Endodermal cell (in vitro differentiated cells): ENCODE measurements at regions not wholly inside any gene's neighbourhood (a gene's known extent, or its start where the extent isn't known, plus 50 kb on each side); places are given as distances from the start of the nearest gene placed in this dataset.

ENCODE experiments used
- DNase-seq: peaks from one replicate; pipeline ENCODE4 v3.0.0-alpha.2; 2017
- H3K27ac ChIP-seq: 2 replicates; pipeline ENCODE4 v1.5.1; 2013; ENCODE audit warnings: mild to moderate bottlenecking, low read depth, low read length, moderate library complexity
- H3K27me3 ChIP-seq: 2 replicates; pipeline ENCODE4 v1.6.1; 2013; ENCODE audit warnings: mild to moderate bottlenecking, low read length, moderate library complexity; ENCODE audit not compliant: insufficient read depth, control insufficient read depth, poor library complexity, severe bottlenecking
- H3K36me3 ChIP-seq: 2 replicates; pipeline ENCODE4 v1.7.0; 2013; ENCODE audit warnings: mild to moderate bottlenecking, low read length, moderate library complexity; ENCODE audit not compliant: control insufficient read depth, insufficient read depth
- H3K4me1 ChIP-seq: one replicate; pipeline ENCODE4 v1.7.0; 2013; ENCODE audit warnings: low read length; ENCODE audit not compliant: control insufficient read depth, insufficient read depth
- H3K4me3 ChIP-seq: 2 replicates; pipeline ENCODE4 v1.5.1; 2013; ENCODE audit warnings: mild to moderate bottlenecking, low read length, moderate library complexity
- H3K9ac ChIP-seq: 2 replicates; pipeline ENCODE4 v1.6.1; 2013; ENCODE audit warnings: mild to moderate bottlenecking, low read length, moderate library complexity; ENCODE audit not compliant: poor library complexity, severe bottlenecking; ENCODE audit errors: extremely low read depth
- H3K9me3 ChIP-seq: 2 replicates; pipeline ENCODE4 v1.6.1; 2013; ENCODE audit warnings: mild to moderate bottlenecking, low read length, moderate library complexity; ENCODE audit not compliant: control insufficient read depth
- H3K27ac Mint-ChIP-seq: 2 replicates; pipeline ENCODE4 v1.8.0; 2020; ENCODE audit warnings: mixed read lengths
- H3K27me3 Mint-ChIP-seq: 2 replicates; pipeline ENCODE4 v1.8.0; 2021; ENCODE audit warnings: mild to moderate bottlenecking, mixed read lengths; ENCODE audit not compliant: insufficient read depth
- H3K36me3 Mint-ChIP-seq: 2 replicates; pipeline ENCODE4 v1.8.0; 2020; ENCODE audit warnings: low read depth, mixed read lengths
- H3K4me1 Mint-ChIP-seq: 2 replicates; pipeline ENCODE4 v1.8.0; 2020; ENCODE audit warnings: mixed read lengths
- H3K4me3 Mint-ChIP-seq: 2 replicates; pipeline ENCODE4 v1.8.0; 2020; ENCODE audit warnings: mild to moderate bottlenecking, moderate library complexity, mixed read lengths
- H3K9me3 Mint-ChIP-seq: 2 replicates; pipeline ENCODE4 v1.8.0; 2020; ENCODE audit warnings: mild to moderate bottlenecking, mixed read lengths
- WGBS, 2 experiments: methylation state at CpG; one replicate each; pipeline versions ENCODE4 v1.1.5 to v1.1.7; 2013; ENCODE audit warnings: missing lambda C conversion rate in 2 of 2, mixed read lengths in 1 of 2; ENCODE audit not compliant: insufficient coverage in 1 of 2, insufficient read length in 1 of 2; 5-methylcytosine and 5-hydroxymethylcytosine counted together
- TF ChIP-seq, protein P1 (sequence below): fragments of 200-600 bp; sonication (generic); conservative IDR thresholded peaks from 2 replicates; pipeline ENCODE4 v1.5.0; 2021; ENCODE audit warnings: antibody characterized with exemption, mild to moderate bottlenecking

DNA sequence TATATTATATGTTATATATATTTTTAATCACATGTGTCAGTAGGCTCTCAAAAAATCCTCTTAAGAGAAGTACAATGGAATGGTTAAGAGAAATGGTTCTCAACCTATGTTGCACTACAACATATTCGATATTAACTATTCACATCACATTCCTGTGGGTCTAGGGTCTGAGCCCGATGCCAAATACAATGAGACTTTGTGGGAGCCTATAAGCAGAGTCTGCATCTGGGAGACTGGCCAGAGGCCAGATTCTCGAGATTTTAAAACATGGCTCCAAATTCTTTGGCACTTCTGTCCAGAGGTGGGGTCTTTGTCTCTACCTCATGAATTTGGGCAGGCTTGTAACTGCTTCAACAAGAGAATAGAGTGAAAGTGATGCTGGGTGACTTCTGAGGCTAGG lies 79.4 kb upstream of the NBEA start:
- WGBS, 2 experiments: 91 to 92% methylated on average over 2 to 3 of the region's 3 CpGs
- Mint-ChIP-seq H3K27me3 (no peaks in the 10 kb centered on the region), H3K4me1 (peaks cover 3% of the 10 kb centered on the region), H3K4me3 (no peak overlapping the region), H3K27ac (no peak overlapping the region), H3K9me3 (no peaks in the 10 kb centered on the region), H3K36me3 (no peaks in the 10 kb centered on the region)
- Histone ChIP-seq H3K27me3 (no peaks in the 10 kb centered on the region), H3K36me3 (no peaks in the 10 kb centered on the region), H3K9ac (no peak overlapping the region), H3K4me1 (no peaks in the 10 kb centered on the region), H3K27ac (no peak overlapping the region), H3K9me3 (no peaks in the 10 kb centered on the region), H3K4me3 (no peak overlapping the region)
- no peak for DNase-seq
- TF ChIP-seq, protein P1, sequence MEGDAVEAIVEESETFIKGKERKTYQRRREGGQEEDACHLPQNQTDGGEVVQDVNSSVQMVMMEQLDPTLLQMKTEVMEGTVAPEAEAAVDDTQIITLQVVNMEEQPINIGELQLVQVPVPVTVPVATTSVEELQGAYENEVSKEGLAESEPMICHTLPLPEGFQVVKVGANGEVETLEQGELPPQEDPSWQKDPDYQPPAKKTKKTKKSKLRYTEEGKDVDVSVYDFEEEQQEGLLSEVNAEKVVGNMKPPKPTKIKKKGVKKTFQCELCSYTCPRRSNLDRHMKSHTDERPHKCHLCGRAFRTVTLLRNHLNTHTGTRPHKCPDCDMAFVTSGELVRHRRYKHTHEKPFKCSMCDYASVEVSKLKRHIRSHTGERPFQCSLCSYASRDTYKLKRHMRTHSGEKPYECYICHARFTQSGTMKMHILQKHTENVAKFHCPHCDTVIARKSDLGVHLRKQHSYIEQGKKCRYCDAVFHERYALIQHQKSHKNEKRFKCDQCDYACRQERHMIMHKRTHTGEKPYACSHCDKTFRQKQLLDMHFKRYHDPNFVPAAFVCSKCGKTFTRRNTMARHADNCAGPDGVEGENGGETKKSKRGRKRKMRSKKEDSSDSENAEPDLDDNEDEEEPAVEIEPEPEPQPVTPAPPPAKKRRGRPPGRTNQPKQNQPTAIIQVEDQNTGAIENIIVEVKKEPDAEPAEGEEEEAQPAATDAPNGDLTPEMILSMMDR: no peak

GRCh38 chr13:34863360-34864135 lies 78.5 kb upstream of the NBEA start:
- WGBS, 2 experiments: 86% methylated on average over 4 of the region's 4 CpGs; no CpG with 5 or more reads in 1 of the 2 experiments
- Histone ChIP-seq H3K4me3 (no peak overlapping the region), H3K4me1 (no peaks in the 10 kb centered on the region), H3K9me3 (no peaks in the 10 kb centered on the region), H3K27ac (no peak overlapping the region), H3K36me3 (no peaks in the 10 kb centered on the region), H3K9ac (no peak overlapping the region), H3K27me3 (no peaks in the 10 kb centered on the region)
- no peaks in the 10 kb centered on the region for H3K27me3 Mint-ChIP-seq
- DNase-seq: no peak
- TF ChIP-seq, protein P1: no peak
- H3K4me1 Mint-ChIP-seq: peaks cover 3% of the 10 kb centered on the region
- no peak overlapping the region for H3K4me3 Mint-ChIP-seq
- H3K36me3 Mint-ChIP-seq: no peaks in the 10 kb centered on the region
- no peaks in the 10 kb centered on the region for H3K9me3 Mint-ChIP-seq
- H3K27ac Mint-ChIP-seq: no peak overlapping the region

GRCh38 chr13:34864671-34865070 lies 77.4 kb upstream of the NBEA start:
- 92% methylated on average over 1 of the region's 1 CpG; no CpG with 5 or more reads in 1 of the 2 experiments for WGBS, 2 experiments
- H3K27me3 ChIP-seq: no peaks in the 10 kb centered on the region
- no peak overlapping the region for H3K4me3 ChIP-seq
- no peaks in the 10 kb centered on the region for H3K36me3 ChIP-seq
- Mint-ChIP-seq H3K27ac (no peak overlapping the region), H3K9me3 (no peaks in the 10 kb centered on the region), H3K4me1 (peaks cover 3% of the 10 kb centered on the region), H3K27me3 (no peaks in the 10 kb centered on the region), H3K36me3 (no peaks in the 10 kb centered on the region), H3K4me3 (no peak overlapping the region)
- no peak overlapping the region for H3K9ac ChIP-seq
- no peaks in the 10 kb centered on the region for H3K4me1 ChIP-seq
- H3K27ac ChIP-seq: no peak overlapping the region
- DNase-seq: no peak
- TF ChIP-seq, protein P1: no peak
- H3K9me3 ChIP-seq: no peaks in the 10 kb centered on the region
